ENCODE measurements at regions not wholly inside any gene's neighbourhood (a gene's known extent, or its start where the extent isn't known, plus 50 kb on each side); places are given as distances from the start of the nearest gene placed in this dataset.

GRCh38 chr5:82336959-82337351 lies 58.8 kb upstream of the RPS23 start:
- in situ Hi-C loops (cut with MboI; ENCODE audit: low sequenced_read_pairs, unreplicated experiment) = no loop called here
- DNase-seq (ENCODE audit: low spot score) = no peak

GRCh38 chr5:82336226-82336958 lies 58.2 kb upstream of the RPS23 start:
- DNase-seq (ENCODE audit: low spot score) = no peak
- no peak for TF ChIP-seq CTCF (IDR thresholded peaks at IDR 0.05; ENCODE audit: borderline replicate concordance, control extremely low read depth, extremely low read depth, insufficient read depth, missing control alignments)
- in situ Hi-C loops (cut with MboI; ENCODE audit: low sequenced_read_pairs, unreplicated experiment) = no loop called here

More at GRCh38 chr5:82336959-82337351, 58.8 kb upstream of the RPS23 start:
- TF ChIP-seq CTCF (IDR thresholded peaks at IDR 0.05; ENCODE audit: borderline replicate concordance, control extremely low read depth, extremely low read depth, insufficient read depth, missing control alignments) = no peak

DNA sequence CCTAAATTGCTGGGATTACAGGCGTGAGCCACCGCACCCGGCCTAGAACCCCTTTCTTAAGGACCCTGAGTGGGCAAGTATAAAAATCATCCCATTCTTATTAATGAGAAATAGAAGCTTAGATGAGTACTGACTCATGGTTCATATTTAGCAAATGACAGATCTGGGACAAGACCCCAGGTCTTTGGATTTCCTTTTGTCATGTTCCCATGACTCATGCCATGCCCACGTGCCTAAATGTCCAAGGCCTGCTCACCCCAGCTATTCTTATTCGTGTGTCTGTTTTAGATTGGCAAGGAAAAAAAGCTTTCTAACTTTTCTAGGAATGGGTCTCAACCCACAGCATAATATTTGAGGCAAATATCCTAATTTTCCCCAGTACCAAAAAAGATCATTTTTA lies 57.7 kb upstream of the RPS23 start:
- no peak for DNase-seq (ENCODE audit: low spot score)
- no peak for TF ChIP-seq CTCF (IDR thresholded peaks at IDR 0.05; ENCODE audit: borderline replicate concordance, control extremely low read depth, extremely low read depth, insufficient read depth, missing control alignments)
- in situ Hi-C loops (cut with MboI; ENCODE audit: low sequenced_read_pairs, unreplicated experiment) = no loop called here

DNA sequence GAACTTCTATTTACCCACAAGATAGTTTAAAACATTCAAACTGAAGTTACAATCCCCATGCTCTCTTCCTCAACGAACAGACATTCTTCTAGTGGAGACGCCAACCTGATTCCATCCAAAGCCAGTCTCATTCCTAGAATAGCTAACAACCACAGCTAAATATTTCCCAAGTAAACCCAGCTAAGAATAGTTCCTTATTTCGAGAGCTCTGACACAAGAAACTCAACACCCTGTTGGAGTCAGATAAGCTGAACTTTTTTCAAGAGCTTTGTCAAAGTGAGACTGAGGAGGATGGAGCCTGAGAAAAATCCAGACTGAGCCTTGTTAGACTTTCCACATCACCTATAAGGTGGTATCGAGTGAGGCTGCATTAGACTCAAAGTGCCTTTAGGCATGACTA lies 56.7 kb upstream of the RPS23 start:
- in situ Hi-C loops (cut with MboI; ENCODE audit: low sequenced_read_pairs, unreplicated experiment) = no loop called here
- DNase-seq (ENCODE audit: low spot score) = no peak
- TF ChIP-seq CTCF (IDR thresholded peaks at IDR 0.05; ENCODE audit: borderline replicate concordance, control extremely low read depth, extremely low read depth, insufficient read depth, missing control alignments) = no peak

GRCh38 chr5:82334085-82334692 lies 56.0 kb upstream of the RPS23 start:
- no peak for DNase-seq (ENCODE audit: low spot score)
- in situ Hi-C loops (cut with MboI; ENCODE audit: low sequenced_read_pairs, unreplicated experiment) = no loop called here
- TF ChIP-seq CTCF (IDR thresholded peaks at IDR 0.05; ENCODE audit: borderline replicate concordance, control extremely low read depth, extremely low read depth, insufficient read depth, missing control alignments) = no peak

DNA sequence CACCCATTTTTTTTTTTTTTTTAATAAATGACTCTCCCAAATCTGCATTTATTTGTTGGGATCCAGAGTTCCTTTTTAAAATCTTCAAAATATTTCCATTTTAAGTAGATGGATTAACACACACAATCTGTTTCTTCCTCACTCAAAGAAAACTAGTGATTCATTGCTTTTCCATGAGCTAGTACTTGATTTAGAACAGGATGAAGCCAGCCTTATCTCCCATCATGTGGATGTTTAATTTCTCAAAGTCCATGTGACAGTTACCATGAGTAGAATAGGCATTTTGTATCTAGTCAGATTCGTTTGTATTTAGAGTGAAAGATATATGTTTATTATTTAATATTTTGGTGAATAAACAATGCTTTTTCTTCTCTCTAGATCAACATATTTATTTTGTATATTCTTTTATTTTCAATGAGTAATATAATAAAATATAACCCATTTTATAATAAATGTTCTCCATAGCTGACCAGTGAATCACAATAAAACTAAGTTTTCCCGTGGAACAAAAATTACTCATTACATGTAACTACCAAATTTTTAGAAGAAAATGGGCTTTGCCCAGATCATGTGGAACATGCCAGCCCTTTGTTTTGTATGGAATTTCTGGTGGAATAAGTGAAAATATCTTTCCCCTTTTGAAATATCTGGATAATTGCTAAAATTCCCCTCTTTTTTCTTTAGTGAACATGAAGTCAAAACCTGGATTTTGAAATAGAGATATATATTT lies 54.9 kb upstream of the RPS23 start:
- DNase-seq (ENCODE audit: low spot score) = no peak
- in situ Hi-C loops (cut with MboI; ENCODE audit: low sequenced_read_pairs, unreplicated experiment) = no loop called here
- no peak for TF ChIP-seq CTCF (IDR thresholded peaks at IDR 0.05; ENCODE audit: borderline replicate concordance, control extremely low read depth, extremely low read depth, insufficient read depth, missing control alignments)

Measured in GM13976 (cell line).